ENCODE measurements at regions not wholly inside any gene's neighbourhood (a gene's known extent, or its start where the extent isn't known, plus 50 kb on each side); places are given as distances from the start of the nearest gene placed in this dataset.

DNA sequence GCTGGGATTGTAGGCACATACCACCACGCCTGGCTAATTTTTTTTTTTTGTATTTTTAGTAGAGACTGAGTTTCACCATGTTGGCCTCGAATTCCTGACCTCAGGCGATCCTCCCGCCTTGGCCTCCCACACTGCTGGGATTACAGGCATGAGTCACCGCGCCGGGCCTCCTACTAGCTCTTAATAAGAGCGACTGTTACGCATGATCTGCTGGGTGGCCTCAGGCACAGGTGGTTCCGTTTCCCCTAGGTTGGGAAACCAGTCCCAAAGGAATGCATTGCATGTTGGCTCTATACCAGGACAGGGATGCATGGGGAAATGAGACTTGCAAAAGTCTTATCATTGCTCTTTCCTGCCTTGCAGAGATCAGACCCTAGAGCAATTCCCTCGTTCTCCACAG is 184.7 kb upstream of the PPP1R26 start:
- TF ChIP-seq, protein P1, sequence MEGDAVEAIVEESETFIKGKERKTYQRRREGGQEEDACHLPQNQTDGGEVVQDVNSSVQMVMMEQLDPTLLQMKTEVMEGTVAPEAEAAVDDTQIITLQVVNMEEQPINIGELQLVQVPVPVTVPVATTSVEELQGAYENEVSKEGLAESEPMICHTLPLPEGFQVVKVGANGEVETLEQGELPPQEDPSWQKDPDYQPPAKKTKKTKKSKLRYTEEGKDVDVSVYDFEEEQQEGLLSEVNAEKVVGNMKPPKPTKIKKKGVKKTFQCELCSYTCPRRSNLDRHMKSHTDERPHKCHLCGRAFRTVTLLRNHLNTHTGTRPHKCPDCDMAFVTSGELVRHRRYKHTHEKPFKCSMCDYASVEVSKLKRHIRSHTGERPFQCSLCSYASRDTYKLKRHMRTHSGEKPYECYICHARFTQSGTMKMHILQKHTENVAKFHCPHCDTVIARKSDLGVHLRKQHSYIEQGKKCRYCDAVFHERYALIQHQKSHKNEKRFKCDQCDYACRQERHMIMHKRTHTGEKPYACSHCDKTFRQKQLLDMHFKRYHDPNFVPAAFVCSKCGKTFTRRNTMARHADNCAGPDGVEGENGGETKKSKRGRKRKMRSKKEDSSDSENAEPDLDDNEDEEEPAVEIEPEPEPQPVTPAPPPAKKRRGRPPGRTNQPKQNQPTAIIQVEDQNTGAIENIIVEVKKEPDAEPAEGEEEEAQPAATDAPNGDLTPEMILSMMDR (IDR thresholded peaks at IDR 0.05; ENCODE audit: low read depth, low read length) = no peak
- H3K4me3 ChIP-seq (ENCODE audit: low read depth, low read length) = no peak overlapping the region

DNA sequence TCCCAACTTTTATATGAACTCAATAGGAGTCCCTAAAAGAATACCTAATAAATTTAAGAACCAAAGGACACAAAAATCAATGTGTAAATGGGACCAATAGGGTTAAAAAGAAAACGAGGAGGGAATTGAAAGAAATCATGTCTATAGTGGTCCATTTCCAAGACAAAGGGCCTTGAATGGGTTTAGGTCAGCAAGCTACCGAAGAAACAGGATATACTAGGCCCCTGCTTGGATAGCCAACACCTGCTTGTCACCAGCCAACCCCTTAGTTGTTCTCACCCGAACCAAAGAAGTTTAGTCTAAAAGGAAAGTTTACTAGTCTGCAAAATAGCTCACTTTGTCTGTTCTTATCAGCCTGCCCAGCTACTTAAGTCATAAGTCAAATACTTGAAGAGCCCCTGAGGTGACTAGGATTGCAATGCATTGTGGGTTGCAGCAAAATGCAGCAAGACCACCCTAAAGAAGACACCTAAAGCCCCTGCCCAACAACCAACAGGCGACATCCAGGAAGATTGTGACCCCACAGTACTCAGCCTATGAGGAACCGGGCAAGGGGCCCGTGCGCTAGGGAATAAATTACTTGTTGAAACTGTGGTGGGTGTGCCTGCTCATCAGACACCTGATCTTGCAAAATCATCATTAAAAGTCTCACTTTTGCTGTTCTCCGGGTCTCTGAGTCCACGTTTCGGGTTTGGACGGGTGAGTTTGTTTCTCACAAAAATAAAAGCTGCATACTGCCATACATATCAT is 183.9 kb upstream of the PPP1R26 start:
- TF ChIP-seq, protein P1 (IDR thresholded peaks at IDR 0.05; ENCODE audit: low read depth, low read length) = no peak
- no peak overlapping the region for H3K4me3 ChIP-seq (ENCODE audit: low read depth, low read length)

DNA sequence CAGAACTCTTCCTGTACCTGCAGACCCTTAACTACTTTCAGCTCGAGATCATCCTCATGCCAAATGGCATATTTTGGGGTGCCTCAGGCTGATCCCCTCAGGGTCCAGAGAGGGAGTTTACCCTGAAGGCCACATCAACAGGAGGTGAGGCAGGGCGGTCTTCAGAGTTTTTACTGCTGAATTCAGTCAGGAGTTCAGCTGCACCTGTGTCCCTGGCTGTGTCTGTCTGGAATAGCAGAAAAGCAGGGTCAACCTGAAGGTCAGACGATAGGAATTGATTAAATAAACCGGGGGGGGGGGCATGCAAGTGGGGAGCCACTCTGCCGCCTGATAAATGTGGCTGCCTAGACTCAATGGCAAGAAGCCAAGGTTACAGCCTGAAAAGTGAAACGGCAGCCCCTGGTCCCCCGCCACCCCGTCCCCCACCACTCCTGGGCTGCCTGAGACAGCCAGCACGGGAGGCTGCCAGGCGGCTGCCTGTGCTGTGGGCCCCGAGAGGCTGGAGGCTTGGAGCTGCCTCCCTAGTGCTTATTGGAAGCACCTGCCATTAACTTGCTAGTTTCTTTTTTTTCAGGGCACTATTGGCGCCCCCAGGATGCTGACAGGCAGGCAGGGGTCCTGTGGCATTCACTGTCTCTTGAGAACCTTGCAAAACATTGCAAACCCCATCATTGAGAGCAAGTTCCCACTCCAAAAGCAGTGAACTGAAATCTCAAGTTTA is 182.7 kb upstream of the PPP1R26 start:
- TF ChIP-seq, protein P1 (IDR thresholded peaks at IDR 0.05; ENCODE audit: low read depth, low read length) = no peak
- H3K4me3 ChIP-seq (ENCODE audit: low read depth, low read length) = no peak overlapping the region

DNA sequence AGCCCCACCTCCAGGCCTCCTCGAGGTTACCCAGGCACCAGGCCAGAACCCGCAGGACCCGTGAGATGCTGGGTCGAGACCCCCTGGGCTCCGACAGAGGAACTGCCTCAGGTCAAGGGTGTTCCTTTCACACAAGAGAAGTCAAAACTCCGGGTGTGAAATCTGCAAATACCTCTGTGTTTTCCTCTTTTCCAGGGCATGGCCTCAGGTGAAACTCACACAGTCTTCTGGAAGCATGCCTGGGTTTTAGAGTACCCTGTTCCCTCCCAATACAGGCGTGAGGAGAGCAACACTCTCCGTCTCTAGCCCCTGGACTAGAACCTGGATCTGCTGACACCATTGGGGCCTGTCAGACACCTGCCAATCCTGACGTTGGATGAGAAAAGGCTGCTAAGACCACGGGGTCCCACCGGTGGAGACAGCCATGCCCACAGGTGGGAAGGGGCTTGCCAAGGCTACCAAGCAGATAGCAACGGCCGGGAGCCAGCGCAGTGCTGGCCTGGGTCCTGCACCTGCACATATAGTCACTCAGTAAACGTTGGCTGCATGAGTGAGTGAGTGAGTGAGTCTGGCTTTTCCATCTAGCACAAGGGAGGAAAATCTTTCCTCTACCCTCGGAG is 182.0 kb upstream of the PPP1R26 start:
- no peak overlapping the region for H3K4me3 ChIP-seq (ENCODE audit: low read depth, low read length)
- TF ChIP-seq, protein P1 (IDR thresholded peaks at IDR 0.05; ENCODE audit: low read depth, low read length) = no peak

DNA sequence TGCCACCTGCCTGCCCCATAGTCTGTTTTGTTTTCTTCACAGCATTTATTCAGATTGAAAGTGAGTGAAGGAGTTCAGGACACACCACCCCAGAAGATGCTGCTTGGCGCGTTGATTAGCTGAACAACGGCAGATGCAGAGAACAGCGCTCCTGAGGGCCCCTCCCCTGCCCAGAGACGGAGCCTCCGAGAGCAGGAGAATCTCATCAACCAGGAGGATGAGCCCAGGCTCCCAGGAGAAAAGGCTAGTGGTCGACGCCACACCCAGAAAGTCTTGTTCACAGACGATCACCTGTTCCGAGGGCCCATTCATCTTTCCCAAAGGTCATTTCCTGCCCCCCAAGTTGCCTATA is 180.4 kb upstream of the PPP1R26 start:
- TF ChIP-seq, protein P1 (IDR thresholded peaks at IDR 0.05; ENCODE audit: low read depth, low read length) = no peak
- H3K4me3 ChIP-seq (ENCODE audit: low read depth, low read length) = no peak overlapping the region

DNA sequence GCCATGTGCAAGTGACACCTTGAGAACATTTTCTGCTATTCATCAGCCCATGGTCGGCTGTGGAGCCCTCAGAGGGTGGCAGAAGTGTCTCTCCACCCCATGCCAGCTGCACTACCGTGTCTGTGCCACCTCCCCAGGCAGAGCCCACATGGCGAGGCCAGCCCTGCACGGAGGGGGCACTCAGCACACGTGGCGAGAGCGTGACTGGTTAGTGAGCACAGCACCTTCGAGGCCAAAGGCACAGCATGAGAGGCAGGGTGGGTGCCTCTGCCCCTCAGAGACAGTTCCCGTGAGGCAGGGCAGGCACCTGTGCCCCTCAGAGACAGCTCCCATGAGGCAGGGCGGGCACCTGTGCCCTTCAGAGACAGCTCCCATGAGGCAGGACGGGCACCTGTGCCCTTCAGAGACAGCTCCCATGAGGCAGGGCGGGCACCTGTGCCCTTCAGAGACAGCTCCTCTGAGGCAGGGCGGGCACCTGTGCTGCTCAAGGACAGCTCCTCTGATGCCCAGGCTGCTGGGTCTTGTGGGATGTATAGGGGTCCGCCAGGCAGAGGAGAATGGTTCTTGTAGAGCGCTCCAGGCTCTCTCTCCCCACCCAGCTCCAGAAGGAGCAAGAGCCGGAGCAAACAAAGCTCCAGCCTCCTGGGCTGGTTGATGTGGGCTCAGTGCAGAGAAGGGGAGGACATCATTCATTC is 179.8 kb upstream of the PPP1R26 start:
- TF ChIP-seq, protein P1 (IDR thresholded peaks at IDR 0.05; ENCODE audit: low read depth, low read length) = no peak
- no peak overlapping the region for H3K4me3 ChIP-seq (ENCODE audit: low read depth, low read length)
